Neural cell (in vitro differentiated cells): ENCODE measurements at regions not wholly inside any gene's neighbourhood (a gene's known extent, or its start where the extent isn't known, plus 50 kb on each side); places are given as distances from the start of the nearest gene placed in this dataset.

Source experiments
- H2AFZ ChIP-seq: fragments of 200-600, 300-800 bp; sonication (generic), shearing (Covaris generic); 2 replicates; pipeline ENCODE4 v1.6.0; 2014; ENCODE audit warnings: low read depth, mild to moderate bottlenecking, antibody characterized with exemption, low read length, moderate library complexity
- H3F3A ChIP-seq: fragments of 200-600 bp; shearing (Covaris generic); 2 replicates; pipeline ENCODE4 v1.6.1; 2016; ENCODE audit warnings: mild to moderate bottlenecking, moderate library complexity, mixed read lengths, antibody characterized with exemption, low read length; ENCODE audit not compliant: insufficient read depth, poor library complexity, severe bottlenecking
- H3K27ac ChIP-seq: fragments of 200-600, 300-800 bp; sonication (generic), shearing (Covaris generic); 2 replicates; pipeline ENCODE4 v1.5.1; 2014; ENCODE audit warnings: mild to moderate bottlenecking, low read length, moderate library complexity
- H3K27me3 ChIP-seq: fragments of 300-800, 200-600 bp; sonication (generic), shearing (Covaris generic); 2 replicates; pipeline ENCODE4 v1.6.0; 2014; ENCODE audit warnings: mild to moderate bottlenecking, low read depth, low read length, moderate library complexity; ENCODE audit not compliant: insufficient read depth
- H3K36me3 ChIP-seq: fragments of 300-800, 200-600 bp; sonication (generic), shearing (Covaris generic); 2 replicates; pipeline ENCODE4 v1.5.1; 2014; ENCODE audit warnings: mild to moderate bottlenecking, antibody characterized with exemption, low read length, moderate library complexity; ENCODE audit not compliant: insufficient read depth
- H3K4me2 ChIP-seq: fragments of 300-800, 200-600 bp; sonication (generic), shearing (Covaris generic); 2 replicates; pipeline ENCODE4 v1.6.0; 2014; ENCODE audit warnings: mild to moderate bottlenecking, low read length
- H3K4me3 ChIP-seq: fragments of 300-800, 200-600 bp; sonication (generic), shearing (Covaris generic); 2 replicates; pipeline ENCODE4 v1.5.1; 2014; ENCODE audit warnings: mild to moderate bottlenecking, low read length, moderate library complexity
- H3K79me2 ChIP-seq: fragments of 200-600 bp; shearing (Covaris generic); replicated peaks from 2 replicates; pipeline ENCODE4 v1.6.0; 2014; ENCODE audit warnings: mild to moderate bottlenecking, low read length, moderate library complexity; ENCODE audit not compliant: insufficient read depth
- H3K9ac ChIP-seq: fragments of 300-800, 200-600 bp; sonication (generic), shearing (Covaris generic); 2 replicates; pipeline ENCODE4 v1.6.1; 2016; ENCODE audit warnings: mild to moderate bottlenecking, low read length, mixed read lengths
- H3K9me2 ChIP-seq: fragments of 200-600 bp; shearing (Covaris generic); 2 replicates; pipeline ENCODE4 v1.6.1; 2016; ENCODE audit warnings: mild to moderate bottlenecking, low read length, mixed read lengths; ENCODE audit not compliant: insufficient read depth
- H3K9me3 ChIP-seq: fragments of 200-600, 300-800 bp; sonication (generic), shearing (Covaris generic); 2 replicates; pipeline ENCODE4 v1.6.1; 2016; ENCODE audit warnings: mild to moderate bottlenecking, mixed run types, low read length, moderate library complexity, mixed read lengths
- H4K20me1 ChIP-seq: fragments of 200-600 bp; shearing (Covaris generic); 2 replicates; pipeline ENCODE4 v1.6.1; 2016; ENCODE audit warnings: mild to moderate bottlenecking, mixed run types; ENCODE audit not compliant: insufficient read depth
- EP300 ChIP-seq: fragments of 450-650 bp; conservative IDR thresholded peaks from 2 replicates; pipeline ENCODE4 v1.6.1; 2014; ENCODE audit warnings: antibody characterized with exemption, mild to moderate bottlenecking, moderate library complexity; ENCODE audit not compliant: poor library complexity, severe bottlenecking
- EZH2 ChIP-seq: fragments of 200-600, 300-800 bp; shearing (Covaris generic), sonication (generic); IDR thresholded peaks from 2 replicates; pipeline ENCODE4 v1.6.1; 2014; ENCODE audit warnings: antibody characterized with exemption, low read length, borderline replicate concordance, mild to moderate bottlenecking; ENCODE audit not compliant: insufficient read depth, poor library complexity, severe bottlenecking
- MXI1 ChIP-seq: fragments of 450-650 bp; conservative IDR thresholded peaks from 2 replicates; pipeline ENCODE4 v1.6.1; 2014; ENCODE audit warnings: antibody characterized with exemption, mild to moderate bottlenecking; ENCODE audit not compliant: poor library complexity, severe bottlenecking
- POLR2AphosphoS5 ChIP-seq: IDR thresholded peaks from 2 replicates; pipeline ENCODE4 v1.6.1; 2012
- RAD21 ChIP-seq: fragments of 450-650 bp; conservative IDR thresholded peaks from 2 replicates; pipeline ENCODE4 v1.6.1; 2014; ENCODE audit warnings: antibody characterized with exemption, mild to moderate bottlenecking, moderate library complexity
- SMC3 ChIP-seq: fragments of 450-650 bp; conservative IDR thresholded peaks from 2 replicates; pipeline ENCODE4 v1.6.1; 2014; ENCODE audit warnings: antibody characterized with exemption, mild to moderate bottlenecking, moderate library complexity; ENCODE audit not compliant: poor library complexity
- TAF1 ChIP-seq: IDR thresholded peaks from 2 replicates; pipeline ENCODE4 v1.6.1; 2012; ENCODE audit warnings: low read depth
- TF ChIP-seq, protein P1 (sequence below): fragments of 450-650 bp; IDR thresholded peaks from 2 replicates; pipeline ENCODE4 v1.5.1; 2014; ENCODE audit warnings: antibody characterized with exemption, mild to moderate bottlenecking, moderate library complexity; ENCODE audit not compliant: poor library complexity, severe bottlenecking
- TF ChIP-seq, protein P2 (sequence below): IDR thresholded peaks from 2 replicates; pipeline ENCODE4 v1.6.1; 2012; ENCODE audit warnings: borderline replicate concordance

DNA sequence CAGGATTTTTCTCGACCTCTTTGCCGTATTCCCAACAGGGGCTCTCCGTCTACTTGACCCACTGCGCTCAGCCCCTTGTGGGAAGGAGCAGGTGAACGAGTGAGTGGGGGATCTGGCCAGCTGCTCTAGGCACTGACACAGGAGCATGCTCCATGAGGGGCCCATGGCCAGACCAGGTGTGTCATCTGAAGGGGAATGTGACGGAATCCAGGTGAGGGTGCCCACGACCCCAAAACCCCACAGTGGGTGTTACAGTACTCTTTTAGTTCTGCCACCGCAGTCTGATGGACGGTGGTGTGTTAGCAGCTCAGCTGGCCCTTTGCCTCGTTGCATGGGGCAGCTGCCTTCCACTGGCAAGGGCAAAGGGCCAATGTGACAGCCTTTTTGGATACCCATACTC, 601.4 kb upstream of the NCAM2 start:
- no peaks in the 10 kb centered on the region for H3F3A ChIP-seq
- H3K4me2 ChIP-seq = no peak overlapping the region
- H3K27ac ChIP-seq = no peak overlapping the region
- TF ChIP-seq, protein P1, sequence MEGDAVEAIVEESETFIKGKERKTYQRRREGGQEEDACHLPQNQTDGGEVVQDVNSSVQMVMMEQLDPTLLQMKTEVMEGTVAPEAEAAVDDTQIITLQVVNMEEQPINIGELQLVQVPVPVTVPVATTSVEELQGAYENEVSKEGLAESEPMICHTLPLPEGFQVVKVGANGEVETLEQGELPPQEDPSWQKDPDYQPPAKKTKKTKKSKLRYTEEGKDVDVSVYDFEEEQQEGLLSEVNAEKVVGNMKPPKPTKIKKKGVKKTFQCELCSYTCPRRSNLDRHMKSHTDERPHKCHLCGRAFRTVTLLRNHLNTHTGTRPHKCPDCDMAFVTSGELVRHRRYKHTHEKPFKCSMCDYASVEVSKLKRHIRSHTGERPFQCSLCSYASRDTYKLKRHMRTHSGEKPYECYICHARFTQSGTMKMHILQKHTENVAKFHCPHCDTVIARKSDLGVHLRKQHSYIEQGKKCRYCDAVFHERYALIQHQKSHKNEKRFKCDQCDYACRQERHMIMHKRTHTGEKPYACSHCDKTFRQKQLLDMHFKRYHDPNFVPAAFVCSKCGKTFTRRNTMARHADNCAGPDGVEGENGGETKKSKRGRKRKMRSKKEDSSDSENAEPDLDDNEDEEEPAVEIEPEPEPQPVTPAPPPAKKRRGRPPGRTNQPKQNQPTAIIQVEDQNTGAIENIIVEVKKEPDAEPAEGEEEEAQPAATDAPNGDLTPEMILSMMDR = no peak
- TF ChIP-seq POLR2AphosphoS5 = no peak
- TF ChIP-seq MXI1 = no peak
- TF ChIP-seq EZH2 = no peak
- no peak for TF ChIP-seq SMC3
- TF ChIP-seq TAF1 = no peak
- TF ChIP-seq, protein P2, sequence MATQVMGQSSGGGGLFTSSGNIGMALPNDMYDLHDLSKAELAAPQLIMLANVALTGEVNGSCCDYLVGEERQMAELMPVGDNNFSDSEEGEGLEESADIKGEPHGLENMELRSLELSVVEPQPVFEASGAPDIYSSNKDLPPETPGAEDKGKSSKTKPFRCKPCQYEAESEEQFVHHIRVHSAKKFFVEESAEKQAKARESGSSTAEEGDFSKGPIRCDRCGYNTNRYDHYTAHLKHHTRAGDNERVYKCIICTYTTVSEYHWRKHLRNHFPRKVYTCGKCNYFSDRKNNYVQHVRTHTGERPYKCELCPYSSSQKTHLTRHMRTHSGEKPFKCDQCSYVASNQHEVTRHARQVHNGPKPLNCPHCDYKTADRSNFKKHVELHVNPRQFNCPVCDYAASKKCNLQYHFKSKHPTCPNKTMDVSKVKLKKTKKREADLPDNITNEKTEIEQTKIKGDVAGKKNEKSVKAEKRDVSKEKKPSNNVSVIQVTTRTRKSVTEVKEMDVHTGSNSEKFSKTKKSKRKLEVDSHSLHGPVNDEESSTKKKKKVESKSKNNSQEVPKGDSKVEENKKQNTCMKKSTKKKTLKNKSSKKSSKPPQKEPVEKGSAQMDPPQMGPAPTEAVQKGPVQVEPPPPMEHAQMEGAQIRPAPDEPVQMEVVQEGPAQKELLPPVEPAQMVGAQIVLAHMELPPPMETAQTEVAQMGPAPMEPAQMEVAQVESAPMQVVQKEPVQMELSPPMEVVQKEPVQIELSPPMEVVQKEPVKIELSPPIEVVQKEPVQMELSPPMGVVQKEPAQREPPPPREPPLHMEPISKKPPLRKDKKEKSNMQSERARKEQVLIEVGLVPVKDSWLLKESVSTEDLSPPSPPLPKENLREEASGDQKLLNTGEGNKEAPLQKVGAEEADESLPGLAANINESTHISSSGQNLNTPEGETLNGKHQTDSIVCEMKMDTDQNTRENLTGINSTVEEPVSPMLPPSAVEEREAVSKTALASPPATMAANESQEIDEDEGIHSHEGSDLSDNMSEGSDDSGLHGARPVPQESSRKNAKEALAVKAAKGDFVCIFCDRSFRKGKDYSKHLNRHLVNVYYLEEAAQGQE = no peak
- TF ChIP-seq EP300 = no peak
- TF ChIP-seq RAD21 = no peak
- H3K27me3 ChIP-seq = no peaks in the 10 kb centered on the region
- H3K9me2 ChIP-seq = no peaks in the 10 kb centered on the region
- no peaks in the 10 kb centered on the region for H4K20me1 ChIP-seq
- no peaks in the 10 kb centered on the region for H3K79me2 ChIP-seq
- no peak overlapping the region for H3K9ac ChIP-seq
- no peak overlapping the region for H3K4me3 ChIP-seq
- H3K9me3 ChIP-seq = no peaks in the 10 kb centered on the region
- H3K36me3 ChIP-seq = no peaks in the 10 kb centered on the region
- H2AFZ ChIP-seq = no peak overlapping the region

DNA sequence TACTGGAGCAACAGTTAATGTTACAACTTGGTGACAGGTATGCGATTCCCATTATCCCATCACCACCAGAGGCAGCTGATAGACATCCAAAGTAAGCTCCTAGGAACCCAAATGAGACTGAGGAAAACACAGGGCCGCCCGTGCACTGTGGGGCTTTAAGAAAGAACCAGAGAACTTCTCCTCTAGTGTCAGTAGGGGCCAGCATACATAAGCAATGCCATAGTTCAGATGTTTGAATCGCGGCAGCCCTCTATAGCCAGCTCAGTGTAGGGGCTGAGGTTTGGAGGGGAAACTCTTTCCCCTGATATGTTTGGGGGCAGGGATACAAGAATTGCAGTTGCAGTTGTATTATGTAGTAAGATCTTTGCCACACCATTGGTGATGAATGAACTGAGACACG, 593.3 kb upstream of the NCAM2 start:
- H3K4me3 ChIP-seq = no peak overlapping the region
- H3F3A ChIP-seq = no peaks in the 10 kb centered on the region
- H3K79me2 ChIP-seq = no peaks in the 10 kb centered on the region
- H4K20me1 ChIP-seq = no peaks in the 10 kb centered on the region
- no peak overlapping the region for H2AFZ ChIP-seq
- TF ChIP-seq, protein P1 = no peak
- TF ChIP-seq SMC3 (no peak), TAF1 (no peak), MXI1 (no peak), POLR2AphosphoS5 (no peak), EP300 (peak; percentile 57)
- no peaks in the 10 kb centered on the region for H3K36me3 ChIP-seq
- no peak overlapping the region for H3K4me2 ChIP-seq
- no peak overlapping the region for H3K9ac ChIP-seq
- no peaks in the 10 kb centered on the region for H3K27me3 ChIP-seq
- no peaks in the 10 kb centered on the region for H3K9me2 ChIP-seq
- H3K27ac ChIP-seq = no peak overlapping the region
- H3K9me3 ChIP-seq = no peaks in the 10 kb centered on the region
